ENCODE measurements at regions not wholly inside any gene's neighbourhood (a gene's known extent, or its start where the extent isn't known, plus 50 kb on each side); places are given as distances from the start of the nearest gene placed in this dataset.

- Mint-ChIP-seq H3K4me1 (no peaks in the 10 kb centered on the region), H3K4me3 (no peak overlapping the region), H3K9me3 (peaks cover 13% of the 10 kb centered on the region), H3K36me3 (no peaks in the 10 kb centered on the region), H3K27ac (no peak overlapping the region), H3K27me3 (peaks cover 2% of the 10 kb centered on the region)
These were observed 448.7 kb downstream of the CMPK2 start for GRCh38 chr2:6417050-6417449.

- Mint-ChIP-seq H3K27me3 (peaks cover 2% of the 10 kb centered on the region), H3K36me3 (no peaks in the 10 kb centered on the region), H3K9me3 (peaks cover 13% of the 10 kb centered on the region), H3K4me3 (no peak overlapping the region), H3K27ac (no peak overlapping the region), H3K4me1 (no peaks in the 10 kb centered on the region)
These were observed 447.4 kb downstream of the CMPK2 start for GRCh38 chr2:6418291-6418690.

GRCh38 chr2:6421138-6421730 is 444.5 kb downstream of the CMPK2 start:
- peaks cover 6% of the 10 kb centered on the region for H3K9me3 Mint-ChIP-seq

GRCh38 chr2:6421888-6422287 is 443.8 kb downstream of the CMPK2 start:
- peaks cover 6% of the 10 kb centered on the region for H3K9me3 Mint-ChIP-seq
- H3K4me1 Mint-ChIP-seq = no peaks in the 10 kb centered on the region
- H3K4me3 Mint-ChIP-seq = no peak overlapping the region
- H3K27me3 Mint-ChIP-seq = peaks cover 3% of the 10 kb centered on the region
- H3K36me3 Mint-ChIP-seq = no peaks in the 10 kb centered on the region
- no peak overlapping the region for H3K27ac Mint-ChIP-seq

More at GRCh38 chr2:6421138-6421730, 444.5 kb downstream of the CMPK2 start:
- H3K27me3 Mint-ChIP-seq = peaks cover 3% of the 10 kb centered on the region
- H3K27ac Mint-ChIP-seq = no peak overlapping the region
- no peaks in the 10 kb centered on the region for H3K36me3 Mint-ChIP-seq
- no peak overlapping the region for H3K4me3 Mint-ChIP-seq
- no peaks in the 10 kb centered on the region for H3K4me1 Mint-ChIP-seq

- H3K4me1 Mint-ChIP-seq = no peaks in the 10 kb centered on the region
- H3K36me3 Mint-ChIP-seq = no peaks in the 10 kb centered on the region
- H3K27ac Mint-ChIP-seq = no peak overlapping the region
- peaks cover 2% of the 10 kb centered on the region for H3K9me3 Mint-ChIP-seq
- no peak overlapping the region for H3K4me3 Mint-ChIP-seq
- H3K27me3 Mint-ChIP-seq = peaks cover 3% of the 10 kb centered on the region
These were observed 442.6 kb downstream of the CMPK2 start for GRCh38 chr2:6423157-6423556.

- Mint-ChIP-seq H3K4me3 (no peak overlapping the region), H3K27me3 (peaks cover 3% of the 10 kb centered on the region), H3K4me1 (no peaks in the 10 kb centered on the region), H3K9me3 (no peaks in the 10 kb centered on the region), H3K27ac (no peak overlapping the region), H3K36me3 (no peaks in the 10 kb centered on the region)
These were observed 441.8 kb downstream of the CMPK2 start for GRCh38 chr2:6423944-6424343.

- Mint-ChIP-seq H3K4me3 (no peak overlapping the region), H3K27ac (no peak overlapping the region), H3K9me3 (no peaks in the 10 kb centered on the region), H3K36me3 (no peaks in the 10 kb centered on the region), H3K27me3 (peaks cover 3% of the 10 kb centered on the region), H3K4me1 (no peaks in the 10 kb centered on the region)
These were observed 440.7 kb downstream of the CMPK2 start for GRCh38 chr2:6425032-6425431.

GRCh38 chr2:6429210-6429986 is 436.3 kb downstream of the CMPK2 start:
- no peak overlapping the region for H3K27ac Mint-ChIP-seq
- H3K9me3 Mint-ChIP-seq = peaks cover 5% of the 10 kb centered on the region
- peaks cover 1% of the 10 kb centered on the region for H3K27me3 Mint-ChIP-seq
- H3K36me3 Mint-ChIP-seq = no peaks in the 10 kb centered on the region
- H3K4me3 Mint-ChIP-seq = no peak overlapping the region
- H3K4me1 Mint-ChIP-seq = no peaks in the 10 kb centered on the region

GRCh38 chr2:6434438-6434837 is 431.3 kb downstream of the CMPK2 start:
- Mint-ChIP-seq H3K27me3 (peaks cover 2% of the 10 kb centered on the region), H3K9me3 (peaks cover 5% of the 10 kb centered on the region), H3K4me1 (no peaks in the 10 kb centered on the region), H3K4me3 (no peak overlapping the region), H3K27ac (no peak overlapping the region), H3K36me3 (no peaks in the 10 kb centered on the region)

- Mint-ChIP-seq H3K36me3 (no peaks in the 10 kb centered on the region), H3K4me3 (no peak overlapping the region), H3K27me3 (peaks cover 2% of the 10 kb centered on the region), H3K27ac (no peak overlapping the region), H3K4me1 (no peaks in the 10 kb centered on the region), H3K9me3 (no peaks in the 10 kb centered on the region)
These were observed 423.9 kb downstream of the CMPK2 start for GRCh38 chr2:6441800-6442199.

GRCh38 chr2:6442252-6442985 is 423.3 kb downstream of the CMPK2 start:
- H3K9me3 Mint-ChIP-seq = no peaks in the 10 kb centered on the region
- H3K36me3 Mint-ChIP-seq = no peaks in the 10 kb centered on the region
- H3K27me3 Mint-ChIP-seq = peaks cover 2% of the 10 kb centered on the region
- no peak overlapping the region for H3K4me3 Mint-ChIP-seq
- H3K4me1 Mint-ChIP-seq = no peaks in the 10 kb centered on the region
- no peak overlapping the region for H3K27ac Mint-ChIP-seq

- Mint-ChIP-seq H3K36me3 (no peaks in the 10 kb centered on the region), H3K9me3 (no peaks in the 10 kb centered on the region), H3K4me3 (no peak overlapping the region), H3K27ac (no peak overlapping the region), H3K4me1 (no peaks in the 10 kb centered on the region), H3K27me3 (peaks cover 2% of the 10 kb centered on the region)
These were observed 422.5 kb downstream of the CMPK2 start for GRCh38 chr2:6443061-6443823.

- Mint-ChIP-seq H3K27ac (no peak overlapping the region), H3K36me3 (no peaks in the 10 kb centered on the region), H3K9me3 (no peaks in the 10 kb centered on the region), H3K27me3 (peaks cover 4% of the 10 kb centered on the region), H3K4me1 (no peaks in the 10 kb centered on the region), H3K4me3 (no peak overlapping the region)
These were observed 421.2 kb downstream of the CMPK2 start for GRCh38 chr2:6444514-6444913.

GRCh38 chr2:6445156-6445555 is 420.6 kb downstream of the CMPK2 start:
- Mint-ChIP-seq H3K4me3 (no peak overlapping the region), H3K27ac (no peak overlapping the region), H3K36me3 (no peaks in the 10 kb centered on the region), H3K9me3 (no peaks in the 10 kb centered on the region), H3K4me1 (no peaks in the 10 kb centered on the region), H3K27me3 (peaks cover 4% of the 10 kb centered on the region)

GRCh38 chr2:6446938-6447608 is 418.6 kb downstream of the CMPK2 start:
- H3K27ac Mint-ChIP-seq = no peak overlapping the region
- H3K4me1 Mint-ChIP-seq = no peaks in the 10 kb centered on the region
- no peaks in the 10 kb centered on the region for H3K9me3 Mint-ChIP-seq
- H3K36me3 Mint-ChIP-seq = no peaks in the 10 kb centered on the region
- no peak overlapping the region for H3K4me3 Mint-ChIP-seq
- peaks cover 4% of the 10 kb centered on the region for H3K27me3 Mint-ChIP-seq
